ENCODE measurements at regions not wholly inside any gene's neighbourhood (a gene's known extent, or its start where the extent isn't known, plus 50 kb on each side); places are given as distances from the start of the nearest gene placed in this dataset.

GRCh38 chr2:76684756-76685155, 837.4 kb downstream of the LRRTM4 start:
- no peak overlapping the region for H3K4me3 ChIP-seq (ENCODE audit: insufficient read depth, low read length)
- no peak overlapping the region for H2AFZ ChIP-seq (ENCODE audit: low read length)
- DNase-seq (ENCODE audit: insufficient read length, low spot score, missing footprints): no peak
- no peak overlapping the region for H3K4me2 ChIP-seq (ENCODE audit: insufficient read depth, low read length)
- H3K27ac ChIP-seq (ENCODE audit: low read depth, low read length): no peak overlapping the region
- no peak for TF ChIP-seq CTCF (IDR thresholded peaks at IDR 0.05; ENCODE audit: extremely low read depth, low read depth, low read length)
- no peaks in the 10 kb centered on the region for H3K79me2 ChIP-seq (ENCODE audit: insufficient read depth, low read length)
- no peaks in the 10 kb centered on the region for H3K9me3 ChIP-seq (ENCODE audit: low read depth, low read length)
- no peaks in the 10 kb centered on the region for H4K20me1 ChIP-seq (ENCODE audit: insufficient read depth, low read length)
- H3K4me1 ChIP-seq (ENCODE audit: insufficient read depth, low read length): no peaks in the 10 kb centered on the region
- H3K36me3 ChIP-seq (ENCODE audit: insufficient read depth, low read length): no peaks in the 10 kb centered on the region
- no peaks in the 10 kb centered on the region for H3K27me3 ChIP-seq (ENCODE audit: insufficient read depth, low read length)

GRCh38 chr2:76679025-76679396, 843.2 kb downstream of the LRRTM4 start:
- Histone ChIP-seq H2AFZ (ENCODE audit: low read length) (no peak overlapping the region), H3K4me1 (ENCODE audit: insufficient read depth, low read length) (no peaks in the 10 kb centered on the region), H3K9me3 (ENCODE audit: low read depth, low read length) (no peaks in the 10 kb centered on the region), H4K20me1 (ENCODE audit: insufficient read depth, low read length) (no peaks in the 10 kb centered on the region), H3K4me3 (ENCODE audit: insufficient read depth, low read length) (no peak overlapping the region), H3K79me2 (ENCODE audit: insufficient read depth, low read length) (no peaks in the 10 kb centered on the region), H3K27me3 (ENCODE audit: insufficient read depth, low read length) (no peaks in the 10 kb centered on the region), H3K4me2 (ENCODE audit: insufficient read depth, low read length) (no peak overlapping the region), H3K36me3 (ENCODE audit: insufficient read depth, low read length) (no peaks in the 10 kb centered on the region), H3K27ac (ENCODE audit: low read depth, low read length) (no peak overlapping the region)
- no peak for DNase-seq (ENCODE audit: insufficient read length, low spot score, missing footprints)
- no peak for TF ChIP-seq CTCF (IDR thresholded peaks at IDR 0.05; ENCODE audit: extremely low read depth, low read depth, low read length)

GRCh38 chr2:76678383-76679024, 843.7 kb downstream of the LRRTM4 start:
- H3K27ac ChIP-seq (ENCODE audit: low read depth, low read length): no peak overlapping the region
- no peaks in the 10 kb centered on the region for H3K27me3 ChIP-seq (ENCODE audit: insufficient read depth, low read length)
- no peaks in the 10 kb centered on the region for H3K79me2 ChIP-seq (ENCODE audit: insufficient read depth, low read length)
- H4K20me1 ChIP-seq (ENCODE audit: insufficient read depth, low read length): no peaks in the 10 kb centered on the region
- no peak overlapping the region for H2AFZ ChIP-seq (ENCODE audit: low read length)
- no peak for TF ChIP-seq CTCF (IDR thresholded peaks at IDR 0.05; ENCODE audit: extremely low read depth, low read depth, low read length)
- H3K9me3 ChIP-seq (ENCODE audit: low read depth, low read length): no peaks in the 10 kb centered on the region
- no peaks in the 10 kb centered on the region for H3K36me3 ChIP-seq (ENCODE audit: insufficient read depth, low read length)
- H3K4me1 ChIP-seq (ENCODE audit: insufficient read depth, low read length): no peaks in the 10 kb centered on the region
- DNase-seq (ENCODE audit: insufficient read length, low spot score, missing footprints): no peak
- no peak overlapping the region for H3K4me3 ChIP-seq (ENCODE audit: insufficient read depth, low read length)
- no peak overlapping the region for H3K4me2 ChIP-seq (ENCODE audit: insufficient read depth, low read length)

- no peak overlapping the region for H2AFZ ChIP-seq (ENCODE audit: low read length)
- no peaks in the 10 kb centered on the region for H3K79me2 ChIP-seq (ENCODE audit: insufficient read depth, low read length)
- TF ChIP-seq CTCF (IDR thresholded peaks at IDR 0.05; ENCODE audit: extremely low read depth, low read depth, low read length): no peak
- no peak for DNase-seq (ENCODE audit: insufficient read length, low spot score, missing footprints)
- no peaks in the 10 kb centered on the region for H4K20me1 ChIP-seq (ENCODE audit: insufficient read depth, low read length)
- H3K9me3 ChIP-seq (ENCODE audit: low read depth, low read length): no peaks in the 10 kb centered on the region
- H3K27ac ChIP-seq (ENCODE audit: low read depth, low read length): no peak overlapping the region
- H3K36me3 ChIP-seq (ENCODE audit: insufficient read depth, low read length): no peaks in the 10 kb centered on the region
- no peak overlapping the region for H3K4me2 ChIP-seq (ENCODE audit: insufficient read depth, low read length)
- H3K27me3 ChIP-seq (ENCODE audit: insufficient read depth, low read length): no peaks in the 10 kb centered on the region
- H3K4me3 ChIP-seq (ENCODE audit: insufficient read depth, low read length): no peak overlapping the region
- no peaks in the 10 kb centered on the region for H3K4me1 ChIP-seq (ENCODE audit: insufficient read depth, low read length)
These were observed 847.0 kb downstream of the LRRTM4 start for GRCh38 chr2:76675212-76675611.
